Activated CD8-positive, alpha-beta T cell treated with anti-CD3 and anti-CD28 coated beads for 36 hours (primary cell): ENCODE measurements at regions not wholly inside any gene's neighbourhood (a gene's known extent, or its start where the extent isn't known, plus 50 kb on each side); places are given as distances from the start of the nearest gene placed in this dataset.

Experiments
- ATAC-seq: fragments of 200-7000 bp; cut with Tn5 transposase; one replicate; pipeline ENCODE4 v1.10.0; 2021; ENCODE audit warnings: mild to moderate bottlenecking, moderate library complexity
- CTCF ChIA-PET: fragments of 350-600 bp; sonication (Branson Sonifier 250); formaldehyde crosslinking; loops from one replicate; lab custom pipeline; 2021; ENCODE audit warnings: antibody characterized with exemption; lab: Charles Lee
- POLR2A ChIA-PET: fragments of 350-600 bp; sonication (Branson Sonifier 250); formaldehyde crosslinking; loops from one replicate; lab custom pipeline; 2021; ENCODE audit warnings: antibody characterized with exemption; lab: Charles Lee
- DNase-seq: peaks from one replicate; pipeline ENCODE4 v3.0.0-alpha.2; 2020
- H3K27ac Mint-ChIP-seq: one replicate; pipeline ENCODE4 v1.8.0; 2021; ENCODE audit warnings: mild to moderate bottlenecking, mixed read lengths
- H3K27me3 Mint-ChIP-seq: one replicate; pipeline ENCODE4 v1.8.0; 2021; ENCODE audit warnings: mixed read lengths
- H3K36me3 Mint-ChIP-seq: one replicate; pipeline ENCODE4 v1.8.0; 2021; ENCODE audit warnings: low read depth, mixed read lengths
- H3K4me1 Mint-ChIP-seq: one replicate; pipeline ENCODE4 v1.8.0; 2021; ENCODE audit warnings: low read depth, mixed read lengths
- H3K4me3 Mint-ChIP-seq: one replicate; pipeline ENCODE4 v1.8.0; 2021; ENCODE audit warnings: mild to moderate bottlenecking, moderate library complexity, mixed read lengths
- H3K9me3 Mint-ChIP-seq: one replicate; pipeline ENCODE4 v1.8.0; 2021; ENCODE audit warnings: mixed read lengths
- intact Hi-C: fragments of 100-400 bp; cut with micrococcal nuclease; formaldehyde crosslinking; loops from one replicate; pipeline ENCODE4 v1.10.0; 2022
- TF ChIP-seq, protein P1 (sequence below): fragments of 200-600 bp; IDR thresholded peaks from one replicate; pipeline ENCODE4 v1.8.0; 2022; ENCODE audit warnings: antibody characterized with exemption, mild to moderate bottlenecking

DNA sequence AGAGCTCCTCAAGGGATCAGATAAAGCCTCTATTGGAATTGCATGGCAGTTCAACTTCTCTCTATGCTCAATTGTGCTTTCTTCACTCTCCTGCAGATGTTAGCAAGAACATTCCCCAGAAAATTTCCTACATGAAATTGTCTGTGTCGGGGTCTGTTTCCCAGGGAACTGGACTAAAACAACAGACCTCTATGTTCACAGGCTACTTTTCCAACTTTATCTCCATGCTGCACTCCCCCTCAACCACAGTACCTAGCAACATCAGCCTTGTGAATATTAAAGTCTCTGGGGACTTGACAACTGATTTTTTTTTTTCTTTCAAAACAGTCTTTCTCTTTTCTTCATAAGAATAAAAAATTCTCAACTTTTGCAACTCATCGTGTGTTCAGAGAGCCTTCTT, 1470.8 kb upstream of the ADGRL3 start:
- ChIA-PET POLR2A (no interaction called here), CTCF (no interaction called here)
- ATAC-seq (no peak), DNase-seq (no peak)
- Mint-ChIP-seq H3K27ac (no peak overlapping the region), H3K4me1 (no peaks in the 10 kb centered on the region), H3K4me3 (no peak overlapping the region), H3K9me3 (peaks cover 3% of the 10 kb centered on the region), H3K27me3 (no peaks in the 10 kb centered on the region), H3K36me3 (no peaks in the 10 kb centered on the region)
- intact Hi-C loops: no loop called here
- TF ChIP-seq, protein P1, sequence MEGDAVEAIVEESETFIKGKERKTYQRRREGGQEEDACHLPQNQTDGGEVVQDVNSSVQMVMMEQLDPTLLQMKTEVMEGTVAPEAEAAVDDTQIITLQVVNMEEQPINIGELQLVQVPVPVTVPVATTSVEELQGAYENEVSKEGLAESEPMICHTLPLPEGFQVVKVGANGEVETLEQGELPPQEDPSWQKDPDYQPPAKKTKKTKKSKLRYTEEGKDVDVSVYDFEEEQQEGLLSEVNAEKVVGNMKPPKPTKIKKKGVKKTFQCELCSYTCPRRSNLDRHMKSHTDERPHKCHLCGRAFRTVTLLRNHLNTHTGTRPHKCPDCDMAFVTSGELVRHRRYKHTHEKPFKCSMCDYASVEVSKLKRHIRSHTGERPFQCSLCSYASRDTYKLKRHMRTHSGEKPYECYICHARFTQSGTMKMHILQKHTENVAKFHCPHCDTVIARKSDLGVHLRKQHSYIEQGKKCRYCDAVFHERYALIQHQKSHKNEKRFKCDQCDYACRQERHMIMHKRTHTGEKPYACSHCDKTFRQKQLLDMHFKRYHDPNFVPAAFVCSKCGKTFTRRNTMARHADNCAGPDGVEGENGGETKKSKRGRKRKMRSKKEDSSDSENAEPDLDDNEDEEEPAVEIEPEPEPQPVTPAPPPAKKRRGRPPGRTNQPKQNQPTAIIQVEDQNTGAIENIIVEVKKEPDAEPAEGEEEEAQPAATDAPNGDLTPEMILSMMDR: no peak

DNA sequence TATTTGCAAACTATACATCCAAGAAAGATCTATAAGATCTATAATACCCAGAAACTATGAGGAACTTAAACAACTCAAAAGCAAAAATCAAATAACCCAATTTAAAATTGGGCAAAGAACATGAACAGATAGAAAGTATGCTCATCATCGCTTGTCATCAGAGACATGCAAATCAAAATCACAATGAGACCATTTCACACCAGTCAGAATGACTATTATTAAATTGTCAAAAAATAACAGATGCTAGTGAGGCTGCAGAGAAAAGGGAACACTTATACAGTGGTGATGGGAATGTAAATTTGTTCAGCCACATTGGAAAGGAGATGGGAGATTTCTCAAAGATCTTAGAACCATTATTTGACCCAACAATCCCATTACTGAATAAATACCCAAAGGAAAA, 1451.7 kb upstream of the ADGRL3 start:
- Mint-ChIP-seq H3K4me1 (no peaks in the 10 kb centered on the region), H3K4me3 (no peak overlapping the region), H3K9me3 (peaks cover 7% of the 10 kb centered on the region), H3K27me3 (no peaks in the 10 kb centered on the region), H3K36me3 (no peaks in the 10 kb centered on the region), H3K27ac (no peak overlapping the region)
- CTCF ChIA-PET: no interaction called here
- TF ChIP-seq, protein P1: no peak
- POLR2A ChIA-PET: no interaction called here
- no peak for DNase-seq
- intact Hi-C loops: no loop called here
- ATAC-seq: no peak

DNA sequence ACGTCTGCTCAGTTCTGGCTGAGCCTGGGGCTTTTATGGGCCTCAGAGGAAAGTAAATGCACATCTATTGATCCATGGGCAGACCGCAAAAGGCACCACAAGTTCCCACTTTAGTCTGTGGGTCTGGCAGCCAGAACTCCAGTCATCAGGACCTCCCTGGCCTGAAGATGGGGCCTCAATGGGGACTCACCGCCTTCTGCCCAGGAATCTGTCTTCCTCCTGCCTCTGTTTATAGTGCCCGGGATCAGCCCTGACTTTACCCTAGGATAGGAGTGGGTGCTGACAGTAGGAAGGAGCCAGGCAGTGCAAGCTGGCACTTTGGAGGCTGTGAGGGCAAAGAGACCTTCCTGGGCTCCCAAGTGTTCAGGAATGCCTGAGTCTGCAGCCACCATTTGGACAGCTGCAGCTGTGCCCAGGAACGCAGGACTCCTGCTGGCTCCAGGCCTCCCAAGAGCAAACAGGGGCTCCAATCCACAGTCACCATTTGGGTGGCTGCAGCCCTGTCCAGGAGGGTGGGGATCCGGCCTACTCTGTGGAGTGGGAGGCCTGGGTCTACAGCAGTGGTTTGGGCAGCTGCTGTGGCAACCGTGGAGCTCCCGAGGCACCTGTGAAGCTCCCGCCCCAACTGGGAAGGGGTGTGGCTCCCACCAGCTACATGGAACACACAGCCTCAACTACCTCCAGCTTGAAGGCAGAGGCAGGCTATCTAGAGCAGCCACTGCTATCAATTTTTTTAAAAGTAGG, 1440.9 kb upstream of the ADGRL3 start:
- H3K27me3 Mint-ChIP-seq: no peaks in the 10 kb centered on the region
- ChIA-PET CTCF (no interaction called here), POLR2A (no interaction called here)
- H3K36me3 Mint-ChIP-seq: no peaks in the 10 kb centered on the region
- TF ChIP-seq, protein P1: no peak
- peaks cover 9% of the 10 kb centered on the region for H3K9me3 Mint-ChIP-seq
- DNase-seq (no peak), ATAC-seq (no peak)
- intact Hi-C loops: no loop called here
- H3K27ac Mint-ChIP-seq: no peak overlapping the region
- H3K4me3 Mint-ChIP-seq: no peak overlapping the region
- no peaks in the 10 kb centered on the region for H3K4me1 Mint-ChIP-seq

DNA sequence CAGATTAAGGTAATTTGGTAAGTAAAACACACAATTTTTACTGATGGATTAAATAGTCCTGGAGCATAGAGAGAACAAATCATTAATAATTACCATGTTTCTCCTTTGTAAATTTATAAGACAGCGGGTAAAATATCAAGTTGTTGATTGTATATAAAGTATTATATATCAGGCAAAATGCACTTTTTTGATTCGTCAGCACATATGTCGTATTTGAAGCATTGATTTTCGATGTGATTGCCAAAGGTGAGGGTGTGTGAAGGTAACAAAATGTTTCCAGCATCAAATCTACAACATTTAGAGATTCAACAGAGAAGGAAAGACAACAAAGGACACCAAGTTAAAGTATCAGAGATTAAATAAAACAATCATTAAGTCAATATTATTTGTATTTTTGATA, 1437.8 kb upstream of the ADGRL3 start:
- CTCF ChIA-PET: no interaction called here
- H3K4me1 Mint-ChIP-seq: no peaks in the 10 kb centered on the region
- H3K27me3 Mint-ChIP-seq: no peaks in the 10 kb centered on the region
- H3K36me3 Mint-ChIP-seq: no peaks in the 10 kb centered on the region
- H3K27ac Mint-ChIP-seq: no peak overlapping the region
- H3K4me3 Mint-ChIP-seq: no peak overlapping the region
- POLR2A ChIA-PET: no interaction called here
- TF ChIP-seq, protein P1: no peak
- no peak for DNase-seq
- ATAC-seq: no peak
- H3K9me3 Mint-ChIP-seq: peaks cover 9% of the 10 kb centered on the region
- intact Hi-C loops: no loop called here

DNA sequence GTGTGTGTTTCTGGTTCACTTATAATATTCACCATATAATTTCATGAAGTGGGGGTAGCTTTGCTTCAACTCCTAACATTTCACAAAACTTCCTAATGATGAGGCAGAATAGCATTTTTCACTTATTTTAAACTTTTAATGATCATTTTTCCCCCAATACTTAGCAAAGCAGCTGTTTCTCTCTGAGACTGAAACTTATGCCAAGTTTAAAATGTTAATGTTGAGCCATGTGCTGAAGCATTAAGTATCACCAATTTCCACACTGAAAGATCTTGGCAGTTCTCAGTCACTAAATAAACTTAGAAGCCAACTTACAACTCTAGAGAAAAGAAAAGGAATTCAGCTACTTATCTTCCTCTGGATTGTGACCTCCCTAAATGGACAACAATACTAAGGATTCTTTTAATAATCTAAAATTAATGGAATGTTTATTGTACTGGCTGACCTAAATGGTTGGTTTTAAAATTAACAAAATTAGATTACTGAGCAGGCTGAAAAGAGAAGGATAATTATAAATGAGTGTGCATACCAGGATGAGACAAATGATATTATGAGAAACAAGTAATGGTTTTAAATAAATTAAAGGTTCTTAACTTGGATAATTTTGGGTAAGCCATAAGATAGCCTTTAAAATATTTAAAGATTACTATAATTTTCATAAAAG, 1429.4 kb upstream of the ADGRL3 start:
- ChIA-PET POLR2A (no interaction called here), CTCF (no interaction called here)
- Mint-ChIP-seq H3K9me3 (peaks cover 1% of the 10 kb centered on the region), H3K27me3 (no peaks in the 10 kb centered on the region), H3K36me3 (no peaks in the 10 kb centered on the region), H3K4me3 (no peak overlapping the region), H3K27ac (no peak overlapping the region), H3K4me1 (no peaks in the 10 kb centered on the region)
- intact Hi-C loops: no loop called here
- ATAC-seq (no peak), DNase-seq (no peak)
- TF ChIP-seq, protein P1: no peak
